DMS79 (cell line): ENCODE measurements at regions not wholly inside any gene's neighbourhood (a gene's known extent, or its start where the extent isn't known, plus 50 kb on each side); places are given as distances from the start of the nearest gene placed in this dataset.

Experiments
- DNase-seq: peaks from one replicate; lab custom pipeline; 2025; lab: John Stamatoyannopoulos, UW

DNA sequence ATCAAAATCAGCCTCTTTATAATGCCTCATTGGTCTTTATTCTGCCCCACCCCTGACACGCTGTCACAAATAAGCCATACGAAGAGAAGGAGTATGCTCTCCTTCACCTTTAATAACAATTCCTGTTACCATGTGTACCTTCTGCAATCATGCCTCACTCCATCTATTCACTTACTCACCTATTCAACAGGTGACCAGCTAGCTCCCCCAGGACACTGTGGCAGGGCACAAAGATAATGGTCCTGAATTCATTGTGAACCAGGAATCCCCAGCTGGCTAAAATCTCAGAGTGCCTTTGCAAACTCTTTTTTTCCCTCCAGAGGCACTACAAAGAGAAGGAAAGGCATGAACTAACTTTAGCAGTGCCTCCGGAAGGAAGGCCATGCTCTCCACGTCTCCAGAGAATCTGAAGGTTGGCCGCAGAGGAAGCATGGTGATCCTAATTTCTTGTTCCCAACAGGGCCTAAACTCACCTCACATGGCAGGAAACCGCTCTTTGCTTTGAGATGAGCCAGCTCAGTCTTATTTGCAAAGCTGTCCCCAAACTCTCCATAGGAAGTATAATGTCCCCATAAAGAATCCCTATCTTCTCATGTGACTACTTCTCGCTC lies 590.3 kb downstream of the BUD13 start:
- DNase-seq: no peak

DNA sequence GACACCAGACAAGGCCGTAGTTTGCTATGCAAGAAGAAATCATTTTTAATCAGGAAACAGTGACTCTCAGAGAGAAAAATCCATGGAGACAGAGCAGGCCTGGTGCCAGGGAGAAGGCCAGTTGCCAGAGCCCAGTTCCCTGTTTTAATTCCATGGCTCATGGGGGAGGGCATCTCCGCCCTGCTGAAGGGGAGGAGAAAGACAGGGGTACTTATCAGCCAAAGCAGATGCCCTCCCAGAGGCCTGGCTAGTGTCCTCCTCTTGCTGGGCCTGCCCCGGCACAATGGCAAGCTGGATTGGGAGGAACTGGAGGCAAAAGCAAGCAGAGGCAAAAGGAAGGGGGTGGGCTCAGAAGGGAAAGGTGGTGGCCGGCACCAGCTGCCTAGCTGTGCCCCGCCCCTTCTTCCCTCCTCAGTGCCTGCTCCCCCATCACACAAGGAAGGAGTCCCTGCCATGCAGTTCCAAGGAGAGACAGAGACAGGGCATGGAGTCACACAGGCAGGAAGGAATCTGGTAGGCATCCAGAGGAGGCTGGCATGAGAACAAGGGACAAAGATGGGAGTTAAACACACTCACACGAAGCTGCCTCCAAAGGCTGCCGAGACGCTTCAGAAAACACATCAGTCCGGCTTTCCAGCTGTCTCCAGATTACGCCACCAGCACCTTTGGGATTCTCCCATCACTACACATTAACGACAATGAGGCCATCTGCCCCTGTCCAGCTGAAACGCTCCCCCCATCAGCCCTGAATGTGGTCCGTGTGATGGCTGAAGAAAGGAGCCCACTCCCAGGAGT lies 591.8 kb downstream of the BUD13 start:
- DNase-seq: no peak

DNA sequence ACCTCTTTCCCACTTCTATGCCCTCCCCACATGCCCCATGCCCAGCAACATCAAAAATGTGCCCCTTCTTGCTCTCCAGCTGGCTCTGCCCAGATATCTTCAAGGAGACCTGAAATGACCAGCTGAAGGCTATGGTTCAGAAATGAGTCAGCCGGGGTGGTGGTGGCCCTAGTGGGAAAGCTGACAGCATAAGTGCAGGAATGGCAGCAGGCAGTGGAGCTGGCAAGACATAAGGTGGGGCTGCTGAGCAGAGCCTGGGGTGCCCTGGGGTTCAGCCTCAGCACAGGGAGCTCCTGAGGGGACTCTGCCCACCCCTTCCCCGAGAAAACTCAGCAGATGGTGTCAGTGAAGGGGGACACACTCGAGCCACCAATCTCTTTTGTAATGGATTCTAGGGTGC lies 593.4 kb downstream of the BUD13 start:
- no peak for DNase-seq

DNA sequence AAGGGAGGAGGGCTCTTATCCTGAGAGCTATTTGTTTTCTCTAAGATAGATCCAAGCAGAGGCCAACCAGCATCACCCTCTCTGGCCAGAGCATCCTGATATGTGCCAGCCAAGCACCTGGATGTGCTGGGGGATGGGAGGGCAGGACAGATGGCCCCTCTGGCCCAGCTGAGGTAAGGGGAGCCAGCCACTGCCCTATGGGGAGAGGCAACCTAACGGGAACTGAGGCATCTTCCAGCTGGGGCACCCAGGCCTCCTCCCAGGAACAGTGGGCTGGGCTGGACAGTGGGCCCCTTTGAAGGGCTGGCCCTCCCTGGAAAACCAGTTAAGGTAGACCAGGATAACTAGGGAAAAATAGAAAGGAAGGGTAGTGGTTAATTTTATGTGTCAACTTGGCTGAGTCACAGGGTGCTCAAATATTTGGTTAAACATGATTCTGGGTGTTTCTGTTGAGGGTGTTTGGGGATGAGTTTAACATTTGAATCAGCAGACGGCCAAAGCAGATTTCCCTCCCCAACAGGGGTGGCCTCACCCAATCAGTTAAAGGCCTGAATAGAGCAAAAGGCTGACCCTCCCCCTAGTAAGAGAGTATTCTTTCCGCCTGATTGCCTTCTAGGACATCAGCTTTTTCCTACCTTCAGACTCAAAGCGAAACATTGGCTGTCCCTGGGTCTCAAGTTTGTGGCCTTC lies 595.1 kb downstream of the BUD13 start:
- DNase-seq: no peak

DNA sequence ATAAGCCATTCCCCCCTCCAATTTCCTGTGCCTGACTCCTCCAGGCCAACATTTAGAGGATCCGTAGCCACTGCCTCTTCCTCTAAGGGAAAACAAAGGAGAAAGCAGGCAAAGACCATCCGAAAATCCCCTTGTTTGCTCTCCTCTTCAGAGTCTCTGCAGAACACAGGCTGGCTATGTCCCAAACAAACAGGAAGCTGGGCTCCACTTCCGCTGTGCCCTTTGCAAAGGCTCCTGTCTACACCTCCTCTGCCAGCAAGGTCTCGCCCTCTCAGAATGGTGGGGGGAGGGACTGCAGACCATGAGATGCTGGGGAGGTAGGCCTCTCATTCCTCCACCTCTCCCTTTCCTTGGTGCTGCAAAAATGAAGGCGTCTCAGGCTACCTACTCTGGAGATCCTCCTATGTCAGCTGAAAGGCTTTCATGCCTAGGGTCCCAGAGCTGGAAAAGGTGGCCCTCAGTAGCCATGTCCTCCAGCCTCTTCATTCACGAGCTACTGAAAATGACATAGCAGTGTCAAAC lies 596.2 kb downstream of the BUD13 start:
- no peak for DNase-seq

DNA sequence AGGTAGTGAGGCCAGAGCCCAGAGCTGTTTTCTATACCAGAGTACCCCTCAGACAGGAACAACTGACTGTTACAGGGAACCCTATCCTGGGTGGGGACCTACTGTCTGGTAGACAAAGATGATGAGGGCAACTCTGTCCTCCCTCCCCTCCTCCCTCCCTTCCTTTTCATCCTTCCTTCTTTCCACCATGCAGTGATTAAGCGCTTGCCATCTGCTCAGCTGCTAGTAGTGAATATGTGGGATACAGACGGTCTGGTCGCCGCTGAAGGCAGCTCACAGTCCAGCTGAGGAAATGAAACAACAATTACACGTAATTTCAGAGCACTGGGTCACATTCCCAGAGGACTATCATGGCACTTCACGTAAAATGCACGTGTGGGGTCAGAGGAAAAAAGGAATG lies 597.1 kb downstream of the BUD13 start:
- DNase-seq: no peak

DNA sequence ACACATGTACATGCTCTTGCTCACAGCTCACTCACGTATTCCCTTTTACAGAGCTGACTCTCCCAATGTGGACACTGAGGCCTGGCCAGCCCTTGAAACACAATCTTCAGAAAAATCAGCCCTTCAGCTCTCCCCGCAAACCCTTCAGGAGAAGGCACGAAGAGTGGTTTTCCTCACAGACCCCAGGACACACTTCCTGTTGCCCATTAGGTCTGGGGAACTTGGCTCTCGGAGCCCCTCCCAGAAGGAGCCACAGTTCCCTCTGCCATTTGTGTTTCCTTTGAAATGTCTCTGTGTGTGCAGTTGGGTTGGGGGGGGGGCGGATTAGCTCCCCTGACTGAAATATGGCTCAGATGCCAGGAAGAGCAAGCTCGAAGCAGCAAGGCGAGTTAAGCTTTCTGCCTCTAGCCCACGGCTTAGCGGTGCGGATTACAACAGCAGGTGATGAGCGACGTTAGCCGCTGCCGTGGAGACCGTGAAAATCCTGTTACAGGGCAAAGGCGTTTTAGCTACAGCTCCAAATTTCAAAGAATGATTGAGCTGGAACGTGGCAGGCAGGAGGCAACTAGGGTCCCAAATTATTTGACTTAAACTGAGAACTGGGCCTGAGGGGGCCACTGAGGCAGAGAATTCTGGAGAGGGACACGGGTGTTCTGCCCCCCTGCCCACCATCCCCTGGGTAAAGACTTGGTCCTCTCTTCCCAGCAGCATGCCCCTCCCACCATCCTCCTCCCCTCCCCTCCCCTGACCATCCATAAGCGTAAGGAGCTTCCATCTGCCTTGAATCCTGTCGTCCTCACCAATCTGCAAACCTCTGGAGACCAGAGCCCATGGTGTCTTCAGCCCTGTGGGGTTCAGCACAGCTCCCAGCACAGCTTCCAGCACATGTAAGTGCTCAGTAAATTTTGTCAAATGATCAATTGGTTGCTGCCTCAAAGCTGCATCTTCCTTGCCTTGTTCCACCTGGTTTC lies 598.6 kb downstream of the BUD13 start:
- DNase-seq: no peak

DNA sequence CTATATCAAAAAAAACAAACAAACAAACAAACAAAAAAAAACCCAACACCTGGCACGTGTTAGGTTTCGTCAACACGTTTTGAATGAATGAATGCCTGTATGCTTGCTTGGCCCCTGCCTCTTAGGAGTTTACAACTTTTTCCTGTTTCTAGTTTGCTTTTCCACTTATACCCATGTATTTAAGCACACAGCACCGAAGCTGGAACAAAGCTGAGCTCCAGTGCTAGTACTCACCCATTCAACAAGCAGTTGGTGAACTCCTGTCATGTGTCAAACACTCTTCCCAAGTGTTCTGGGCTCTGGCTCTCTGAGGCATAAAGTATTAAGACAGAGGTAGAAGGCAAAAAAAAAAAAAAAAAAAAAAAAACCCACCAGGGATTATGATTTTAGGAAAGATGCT lies 599.3 kb downstream of the BUD13 start:
- no peak for DNase-seq

DNA sequence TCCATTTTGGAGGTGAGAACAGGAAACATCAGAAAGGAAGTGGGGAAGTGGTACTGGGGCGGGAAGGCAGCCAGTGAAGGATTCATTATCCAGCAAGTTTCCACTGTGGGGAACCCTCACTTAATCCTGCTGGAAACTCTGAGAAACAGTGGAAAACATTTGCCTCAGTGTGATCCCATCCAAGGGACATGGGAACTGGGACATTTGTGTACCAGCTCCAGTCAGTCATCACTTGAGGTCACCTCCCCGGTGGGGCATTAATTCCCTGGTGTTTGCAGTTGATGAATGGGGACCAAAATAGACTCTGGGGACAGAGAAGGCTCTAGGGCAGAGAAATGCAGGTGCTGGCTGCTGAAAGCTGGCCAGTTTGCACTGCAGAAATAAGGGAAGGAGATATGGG lies 599.9 kb downstream of the BUD13 start:
- no peak for DNase-seq

DNA sequence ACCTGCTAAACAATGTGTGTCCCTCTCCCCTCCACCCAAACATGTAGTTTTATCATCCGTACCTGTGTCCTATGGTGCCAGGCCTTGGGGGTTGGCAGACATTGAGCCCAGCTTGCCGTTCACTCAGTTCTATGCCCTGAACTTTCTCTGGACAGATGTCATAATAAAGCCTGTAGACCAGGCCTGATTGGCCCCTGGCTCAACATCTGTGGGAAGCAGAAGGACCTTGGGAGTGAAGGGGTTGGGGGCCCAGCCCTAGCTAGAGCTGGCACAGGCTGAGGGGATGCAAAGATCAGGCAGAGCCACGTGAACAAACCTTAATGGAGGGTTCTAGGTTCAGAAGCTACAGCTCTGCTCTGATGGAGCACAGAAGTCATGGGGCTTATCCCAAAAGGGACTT lies 600.6 kb downstream of the BUD13 start:
- no peak for DNase-seq

DNA sequence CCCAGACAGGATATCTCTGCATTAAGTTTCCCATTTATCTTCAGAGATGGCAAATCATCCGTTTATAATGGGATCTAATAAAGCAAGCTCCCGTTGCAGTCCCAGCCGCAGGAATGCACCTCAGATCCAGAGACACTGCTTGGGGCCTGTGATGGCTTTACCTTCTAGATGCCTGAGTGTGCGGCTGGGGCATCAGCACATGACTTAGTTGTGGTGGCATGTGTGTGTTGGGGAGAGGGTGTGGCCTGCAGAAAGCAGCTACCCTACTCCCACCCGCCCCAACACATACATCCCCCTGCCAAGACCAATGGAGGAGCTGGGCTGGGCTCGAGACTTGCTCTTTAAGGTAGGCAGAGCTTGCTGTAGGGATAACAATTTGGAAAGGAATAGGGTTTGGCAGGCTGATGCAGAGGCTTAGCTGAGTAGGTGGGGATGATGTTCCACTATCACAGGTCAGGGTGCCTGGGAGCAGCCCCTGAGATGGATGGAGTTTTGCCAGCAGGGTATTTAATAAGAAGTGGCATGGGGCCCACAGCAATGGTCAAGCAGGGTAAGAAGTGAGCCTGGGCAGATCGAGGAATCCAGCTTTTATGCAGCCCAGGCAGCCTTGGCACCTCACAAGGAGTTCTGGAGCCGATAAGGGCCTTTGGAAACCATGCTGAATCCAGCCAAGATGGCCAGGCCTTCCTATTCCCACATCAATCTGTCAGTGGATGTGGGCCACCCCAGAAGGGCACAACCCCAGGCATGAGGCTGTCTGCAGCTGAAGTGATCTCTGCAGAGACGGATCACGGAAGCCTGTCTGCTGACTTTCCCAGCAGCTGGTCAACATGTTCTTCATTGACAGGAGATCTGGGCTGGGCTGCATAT lies 601.3 kb downstream of the BUD13 start:
- no peak for DNase-seq

DNA sequence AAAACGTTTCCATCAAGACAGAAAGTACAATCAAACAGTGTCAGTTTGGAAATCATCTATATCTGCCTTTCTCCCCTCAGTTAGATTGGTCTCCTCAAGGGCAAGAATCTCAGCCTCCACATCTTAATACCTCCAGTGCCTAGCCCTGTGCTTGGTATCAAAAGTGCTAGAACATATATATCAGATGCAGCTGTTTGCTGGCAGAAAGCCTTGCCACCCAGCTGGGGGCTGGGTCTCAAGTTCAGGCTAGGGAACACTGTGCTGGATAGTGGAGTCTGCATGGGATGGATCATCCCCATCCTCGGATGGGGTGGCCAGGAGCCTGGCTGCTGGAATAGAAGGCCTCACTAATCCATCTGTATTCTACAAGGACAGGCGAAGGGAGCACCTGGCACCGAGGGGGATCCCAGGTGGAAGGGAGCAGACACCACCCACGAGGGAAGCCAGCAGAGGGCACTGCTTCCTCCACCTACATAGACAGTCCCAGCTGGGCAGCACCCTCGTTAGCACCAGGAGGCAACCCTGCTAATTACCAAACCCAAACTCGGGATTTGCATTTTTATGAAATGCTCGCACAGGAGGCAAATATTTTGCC lies 602.2 kb downstream of the BUD13 start:
- DNase-seq: no peak

DNA sequence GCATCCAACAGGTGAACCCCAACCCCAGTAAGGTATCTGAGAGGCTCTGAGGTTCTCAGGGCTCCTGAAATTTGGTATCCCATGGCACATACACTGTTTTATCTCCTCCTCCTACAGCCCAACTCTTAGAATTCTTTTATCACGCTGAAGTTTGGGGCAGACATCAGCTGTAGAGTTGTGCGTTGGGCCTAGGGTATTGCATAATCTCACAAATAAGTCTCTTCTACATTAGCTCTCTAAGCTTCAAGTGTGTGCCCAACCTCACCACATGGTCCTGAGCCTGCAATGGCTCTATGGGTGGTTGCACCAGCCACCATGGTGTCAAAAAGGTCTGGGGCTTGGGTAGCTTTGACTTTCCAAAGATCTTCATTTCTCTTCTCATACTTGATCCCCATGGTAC lies 603.0 kb downstream of the BUD13 start:
- DNase-seq: no peak

DNA sequence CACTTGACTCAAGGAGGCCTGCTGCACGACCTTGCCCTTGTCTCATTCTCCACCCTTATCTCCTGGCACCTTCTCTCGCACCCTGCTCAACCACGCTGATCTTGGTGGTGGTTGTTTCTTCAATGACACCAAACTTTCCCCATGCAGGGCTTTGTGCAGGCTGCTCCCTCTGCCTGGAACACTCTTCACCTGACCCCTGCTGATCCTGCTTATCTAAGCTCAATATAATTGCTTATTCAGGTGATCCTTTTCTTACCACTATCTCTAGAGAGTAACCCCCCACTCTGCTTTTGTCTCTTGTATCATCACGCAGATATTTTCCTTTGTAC lies 604.4 kb downstream of the BUD13 start:
- DNase-seq: no peak

DNA sequence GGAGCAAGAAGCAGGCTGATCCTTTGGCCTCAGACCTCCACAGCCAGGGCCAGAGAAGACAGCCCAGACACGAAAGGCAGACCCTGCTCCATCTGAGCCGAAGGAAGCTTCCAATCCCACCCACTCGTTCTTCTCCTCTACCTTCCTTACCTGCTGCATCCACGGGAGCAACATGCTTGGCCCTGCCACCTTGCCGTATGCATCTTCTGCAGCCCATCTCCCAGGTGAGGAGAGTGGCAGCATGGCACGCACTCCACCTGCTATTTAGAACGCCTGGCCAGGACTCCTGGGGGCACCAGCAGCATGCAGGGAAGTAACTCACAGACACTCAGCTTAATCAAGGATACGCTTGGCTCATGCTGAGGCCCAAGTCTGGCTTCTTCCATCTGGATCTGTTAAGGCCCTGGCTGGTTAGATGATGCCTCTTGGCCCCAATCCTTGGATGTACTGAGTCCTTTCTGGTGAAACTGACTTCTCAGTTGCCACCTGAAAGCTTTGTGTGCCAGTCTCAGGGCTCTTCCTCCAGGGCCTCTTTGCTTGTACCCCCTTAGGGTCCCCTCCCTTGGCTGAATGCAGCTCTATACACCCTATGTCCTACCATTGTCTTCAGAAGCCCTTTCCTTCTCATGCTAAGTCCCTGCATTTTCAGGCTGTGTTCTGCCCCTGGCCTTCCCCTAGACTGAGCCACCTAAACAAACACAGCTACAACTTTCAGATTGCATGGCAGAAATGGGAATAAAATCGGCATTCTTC lies 604.9 kb downstream of the BUD13 start:
- no peak for DNase-seq

DNA sequence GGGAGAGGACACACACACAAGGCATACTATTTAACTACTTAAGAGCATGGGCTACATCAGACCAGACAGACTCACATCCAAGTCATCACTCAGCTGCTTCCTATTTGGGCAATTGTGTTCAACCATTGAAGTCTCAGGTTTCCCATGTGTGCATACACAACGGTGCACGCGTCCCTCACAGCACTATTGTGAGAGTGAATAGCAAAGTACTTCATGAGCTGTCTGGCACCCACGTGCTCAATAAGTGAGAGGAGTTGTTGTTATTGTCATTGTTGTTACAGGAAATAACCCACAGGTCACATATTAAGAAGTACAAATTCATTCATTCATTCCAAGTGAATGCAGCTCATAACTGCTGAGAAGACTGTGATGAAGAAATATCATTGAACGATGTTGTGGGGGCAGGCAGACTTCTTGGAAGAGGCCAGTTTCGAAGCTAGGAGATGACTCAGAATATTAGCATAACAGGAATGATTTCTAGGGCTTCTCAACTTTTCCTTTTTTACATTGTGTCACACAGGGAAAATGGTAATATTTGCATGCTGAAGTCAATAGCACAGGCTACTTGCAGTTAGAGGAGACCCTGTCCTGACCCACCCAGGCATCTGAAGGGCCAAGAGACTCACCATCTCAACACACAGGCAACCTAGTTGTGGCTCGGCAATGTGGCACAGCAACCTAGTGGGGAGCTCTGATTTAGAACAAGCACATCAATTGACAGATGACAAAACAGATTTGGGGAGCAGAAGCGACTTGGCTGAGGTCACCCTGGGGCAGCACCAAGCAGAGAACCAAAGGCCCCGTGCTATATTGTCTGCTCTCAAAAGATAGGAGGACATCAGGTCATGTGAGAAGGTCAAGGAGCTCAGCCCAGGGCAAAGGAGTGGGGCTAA lies 606.0 kb downstream of the BUD13 start:
- no peak for DNase-seq

DNA sequence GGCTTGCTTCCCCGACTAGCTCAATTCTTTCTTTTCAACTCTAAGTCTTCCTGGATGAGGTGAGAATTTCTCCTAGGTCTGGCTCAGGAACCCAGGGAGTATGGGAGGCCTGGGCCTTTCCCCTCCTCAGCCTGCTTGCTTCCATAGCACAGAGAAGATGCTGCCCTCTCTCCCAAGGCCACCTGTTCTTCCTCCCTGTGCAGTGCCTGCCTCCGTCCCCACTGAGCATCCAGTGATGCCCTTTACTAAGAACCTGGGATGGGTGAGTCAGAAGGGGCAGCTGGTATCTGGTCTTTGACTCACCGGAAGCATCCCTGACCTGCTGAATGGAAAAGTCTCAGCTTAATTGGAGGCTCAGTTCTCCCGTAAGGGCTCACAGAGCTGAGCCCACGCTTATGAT lies 607.9 kb downstream of the BUD13 start:
- DNase-seq: no peak

DNA sequence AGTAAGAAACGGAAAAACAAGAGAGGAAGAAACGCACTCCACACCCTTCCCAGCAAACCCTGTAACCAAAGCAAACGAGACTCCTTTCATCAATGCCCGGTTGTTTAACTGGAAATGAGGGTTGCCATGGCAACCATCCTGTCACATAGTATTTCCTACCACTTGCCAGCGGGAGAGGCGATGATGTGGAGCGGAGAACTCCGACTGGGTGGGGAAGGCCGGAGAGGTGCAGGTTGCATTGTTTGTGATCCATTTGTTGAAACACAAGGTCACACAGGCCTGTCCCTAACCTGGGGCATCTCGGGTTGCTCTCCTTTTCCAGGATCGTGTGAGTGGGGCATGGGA lies 609.9 kb downstream of the BUD13 start:
- DNase-seq: no peak
